Jurkat, Clone E6-1 (cell line): ENCODE measurements at regions not wholly inside any gene's neighbourhood (a gene's known extent, or its start where the extent isn't known, plus 50 kb on each side); places are given as distances from the start of the nearest gene placed in this dataset.
"Not testable (repeated sequence)": the region's sequence is repeated elsewhere in the genome, so short reads cannot be mapped to it uniquely, and the experiment has no call there.

Source experiments
- DNase-seq: peaks from one replicate; pipeline ENCODE4 v3.0.0-alpha.2; 2011; ENCODE audit warnings: low read depth, low spot score
- H3K4me3 ChIP-seq: 2 replicates; pipeline ENCODE4 v1.5.1; 2011; ENCODE audit warnings: mild to moderate bottlenecking, low read length, control low read depth, moderate library complexity

DNA sequence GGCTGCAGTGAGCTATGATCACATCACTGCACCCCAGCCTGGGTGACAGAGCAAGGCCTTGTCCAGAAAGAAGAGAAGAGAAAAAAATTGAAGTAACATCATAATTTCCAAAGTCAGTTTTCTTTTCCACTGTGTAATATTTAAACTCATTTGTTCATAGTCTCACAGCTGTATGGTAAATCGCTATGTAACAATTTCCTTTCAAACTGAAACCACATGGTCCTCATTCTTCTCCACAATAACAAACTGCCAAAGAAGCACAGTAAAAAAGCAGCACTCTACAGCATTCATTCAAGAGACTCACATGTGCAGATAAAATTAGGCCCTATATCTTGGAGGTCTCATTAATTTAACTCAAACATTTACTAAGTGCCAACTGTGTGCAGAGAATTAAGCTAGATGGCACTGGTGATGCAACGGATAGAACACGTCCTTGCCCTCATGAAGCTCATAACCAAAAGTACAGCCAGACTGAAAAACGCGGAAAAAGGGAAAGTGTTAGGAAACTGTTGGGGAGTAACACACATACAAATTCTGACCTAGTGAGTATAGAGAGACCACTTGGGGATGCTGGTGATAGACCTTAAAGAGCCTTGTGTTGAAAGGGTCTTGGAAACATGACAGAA is 174.0 kb upstream of the KCTD7 start:
- H3K4me3 ChIP-seq: no peak overlapping the region
- DNase-seq: no peak

DNA sequence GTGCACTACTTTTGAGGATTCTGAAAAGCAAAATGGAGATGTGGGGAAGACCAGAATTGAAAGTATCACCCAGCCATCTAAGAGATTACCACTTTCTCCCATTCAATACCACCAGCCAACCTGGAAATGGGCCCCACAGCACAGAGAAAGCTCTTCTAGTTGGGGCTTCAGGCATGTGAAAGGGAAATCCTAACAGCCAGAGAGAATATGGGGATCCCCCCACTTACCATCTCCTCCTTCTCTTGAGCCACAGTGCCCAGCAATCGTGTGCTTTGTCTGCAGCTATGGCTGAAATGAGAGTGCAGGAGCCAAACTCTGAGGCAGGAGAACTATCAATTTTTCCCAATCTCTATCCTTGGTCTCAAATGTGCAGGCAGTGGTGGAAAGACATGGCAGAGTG is 173.2 kb upstream of the KCTD7 start:
- not testable (repeated sequence) for H3K4me3 ChIP-seq, DNase-seq

- not testable (repeated sequence) for H3K4me3 ChIP-seq, DNase-seq
Observed at GRCh38 chr7:66456431-66456830, 172.2 kb upstream of the KCTD7 start.

GRCh38 chr7:66458991-66459390 is 169.7 kb upstream of the KCTD7 start:
- DNase-seq: peak; percentile 37
- H3K4me3 ChIP-seq: not testable (repeated sequence)

GRCh38 chr7:66459783-66460413 is 168.8 kb upstream of the KCTD7 start:
- DNase-seq, H3K4me3 ChIP-seq: not testable (repeated sequence)

GRCh38 chr7:66460921-66461361 is 167.7 kb upstream of the KCTD7 start:
- peak; percentile 15 for DNase-seq
- no peak overlapping the region for H3K4me3 ChIP-seq

GRCh38 chr7:66461397-66461796 is 167.3 kb upstream of the KCTD7 start:
- H3K4me3 ChIP-seq, DNase-seq: not testable (repeated sequence)

DNA sequence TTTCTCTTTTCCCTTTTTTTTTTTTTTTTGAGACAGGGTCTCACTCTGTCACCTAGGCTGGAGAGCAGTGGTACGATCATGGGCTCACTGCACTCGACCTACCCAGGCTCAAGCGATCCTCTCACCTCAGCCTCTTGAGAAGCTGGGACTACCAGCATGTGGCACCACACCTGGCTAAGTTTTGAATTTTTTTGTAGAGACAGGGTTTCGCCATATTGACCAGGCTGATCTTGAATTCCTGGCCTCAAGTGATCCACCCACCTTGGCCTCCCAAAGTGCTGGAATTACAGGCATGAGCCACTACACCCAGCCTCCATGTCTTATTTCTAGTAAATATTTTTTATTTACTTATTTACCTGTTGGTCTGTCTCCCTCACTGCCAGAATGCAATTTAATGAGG is 165.8 kb upstream of the KCTD7 start:
- not testable (repeated sequence) for DNase-seq, H3K4me3 ChIP-seq

DNA sequence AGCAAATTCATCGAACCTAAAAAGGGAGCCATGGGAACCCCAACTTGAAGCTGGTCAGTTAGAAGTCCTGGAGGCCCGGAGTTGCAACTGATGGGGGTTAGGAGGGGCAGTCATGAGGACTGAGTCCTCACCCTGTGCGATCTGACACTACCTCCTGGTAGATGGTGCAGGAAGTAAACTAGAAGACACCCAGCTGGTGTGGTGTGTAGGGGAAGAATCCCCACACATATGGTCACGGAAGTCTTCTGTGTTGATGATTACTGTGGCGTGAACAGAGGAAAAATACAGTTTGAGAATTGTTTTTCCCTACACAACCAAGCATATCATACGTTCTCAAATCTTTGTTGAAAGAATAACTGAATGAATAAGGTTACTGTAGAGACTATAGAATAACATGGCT is 164.6 kb upstream of the KCTD7 start:
- no peak overlapping the region for H3K4me3 ChIP-seq
- DNase-seq: no peak

GRCh38 chr7:66466081-66466600 is 162.5 kb upstream of the KCTD7 start:
- no peak for DNase-seq
- H3K4me3 ChIP-seq: no peak overlapping the region

- DNase-seq: no peak
- no peak overlapping the region for H3K4me3 ChIP-seq
Observed at GRCh38 chr7:66467887-66468286, 160.8 kb upstream of the KCTD7 start.

DNA sequence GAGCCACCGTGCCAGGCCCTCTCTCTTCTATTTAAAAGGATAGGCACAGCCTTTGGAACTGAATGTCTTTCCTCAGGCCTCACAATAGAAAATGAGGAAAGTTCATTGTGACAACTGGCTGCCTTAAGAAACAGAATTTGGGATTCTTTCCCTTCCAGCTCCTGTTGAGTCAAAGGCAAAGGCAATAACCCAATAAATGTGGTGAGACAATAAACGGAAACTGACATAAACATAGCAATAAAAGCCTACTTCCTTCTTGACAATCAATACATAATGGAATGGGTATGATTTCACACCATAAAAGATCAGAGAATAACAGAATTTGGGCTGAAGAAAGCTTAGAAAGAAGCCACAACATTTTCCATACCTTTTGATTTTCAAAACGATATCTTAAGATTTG is 155.6 kb upstream of the KCTD7 start:
- DNase-seq, H3K4me3 ChIP-seq: not testable (repeated sequence)

GRCh38 chr7:66474441-66474840 is 154.2 kb upstream of the KCTD7 start:
- H3K4me3 ChIP-seq: no peak overlapping the region
- no peak for DNase-seq

DNA sequence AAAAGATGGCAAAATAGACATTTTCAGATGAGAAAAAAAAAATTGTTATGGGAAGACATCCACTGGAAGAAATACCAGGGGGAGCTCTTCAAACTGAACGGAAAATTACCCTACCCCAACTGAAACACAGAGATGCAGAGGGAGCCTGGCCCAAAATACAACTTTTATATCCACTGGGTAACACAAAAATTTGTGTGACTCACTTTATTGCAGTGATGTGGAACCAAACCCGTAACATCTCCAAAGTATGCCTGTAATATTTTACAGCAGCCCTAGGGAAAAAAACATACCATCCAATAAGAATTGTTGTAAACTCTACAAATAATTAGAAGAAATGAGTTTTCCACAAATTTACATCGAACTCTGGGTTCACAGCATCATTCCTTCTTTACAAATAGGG is 152.6 kb upstream of the KCTD7 start:
- DNase-seq, H3K4me3 ChIP-seq: not testable (repeated sequence)

- DNase-seq: not testable (repeated sequence)
Observed at GRCh38 chr7:66477822-66478397, 150.8 kb upstream of the KCTD7 start.

GRCh38 chr7:66481229-66481628 is 147.5 kb upstream of the KCTD7 start:
- not testable (repeated sequence) for DNase-seq, H3K4me3 ChIP-seq

More at GRCh38 chr7:66477822-66478397, 150.8 kb upstream of the KCTD7 start:
- H3K4me3 ChIP-seq: not testable (repeated sequence)

DNA sequence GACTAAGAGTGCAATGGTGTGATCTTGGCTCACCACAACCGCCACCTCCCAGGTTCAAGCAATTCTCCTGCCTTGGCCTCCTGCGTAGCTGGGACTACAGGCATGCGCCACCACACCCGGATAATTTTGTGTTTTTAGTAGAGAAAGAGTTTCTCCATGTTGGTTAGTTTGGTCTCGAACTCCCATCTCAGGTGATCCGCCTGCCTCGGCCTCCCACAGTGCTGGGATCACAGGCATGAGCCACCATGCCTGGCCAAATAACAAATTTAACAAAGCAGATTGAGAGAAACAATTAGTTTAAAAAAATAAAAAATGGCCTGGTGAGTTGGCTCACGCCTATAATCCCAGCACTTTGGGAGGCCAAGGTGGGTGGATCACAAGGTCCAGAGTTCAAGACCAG is 139.6 kb upstream of the KCTD7 start:
- DNase-seq, H3K4me3 ChIP-seq: not testable (repeated sequence)

- DNase-seq, H3K4me3 ChIP-seq: not testable (repeated sequence)
Observed at GRCh38 chr7:66489741-66490140, 138.9 kb upstream of the KCTD7 start.

GRCh38 chr7:66490979-66491378 is 137.7 kb upstream of the KCTD7 start:
- not testable (repeated sequence) for DNase-seq, H3K4me3 ChIP-seq

DNA sequence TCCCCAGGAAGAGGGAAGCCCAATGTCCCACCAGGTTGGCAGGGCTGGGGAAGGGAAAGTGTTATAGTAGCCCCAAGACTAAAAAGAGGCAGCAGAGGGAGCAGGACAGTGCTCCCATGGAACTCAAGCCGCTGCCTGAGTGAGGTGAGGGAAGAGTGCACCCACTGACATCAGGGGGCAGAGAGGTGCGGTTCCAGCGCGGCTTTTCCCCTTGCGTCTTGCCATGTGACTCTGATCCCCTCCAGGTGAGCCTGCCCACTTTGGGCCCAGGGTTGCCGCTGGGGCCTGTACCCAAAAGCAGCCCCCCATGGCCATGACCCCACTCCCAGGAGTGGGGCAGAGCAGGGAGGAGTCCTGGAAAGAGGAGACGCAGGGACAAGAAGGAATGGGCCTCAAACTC is 136.3 kb upstream of the KCTD7 start:
- H3K4me3 ChIP-seq: peak overlapping the region; percentile 90
- not testable (repeated sequence) for DNase-seq
